ENCODE measurements at regions not wholly inside any gene's neighbourhood (a gene's known extent, or its start where the extent isn't known, plus 50 kb on each side); places are given as distances from the start of the nearest gene placed in this dataset.

GRCh38 chr2:156031121-156031520 is 301.4 kb downstream of the NR4A2 start:
- no peaks in the 10 kb centered on the region for H3K4me1 ChIP-seq (ENCODE audit: control insufficient read depth, insufficient read depth, low read length)
- no peaks in the 10 kb centered on the region for H3K36me3 ChIP-seq (ENCODE audit: control insufficient read depth, insufficient read depth, low read length)
- no peak overlapping the region for H3K4me3 ChIP-seq (ENCODE audit: low read depth, low read length)
- no peaks in the 10 kb centered on the region for H3K27me3 ChIP-seq (ENCODE audit: control insufficient read depth, insufficient read depth, low read length)
- H3K9me3 ChIP-seq (ENCODE audit: control insufficient read depth, insufficient read depth, low read length), result no peaks in the 10 kb centered on the region
- H3K9ac ChIP-seq (ENCODE audit: low read depth, low read length), result no peak overlapping the region

GRCh38 chr2:156023229-156023869 is 309.2 kb downstream of the NR4A2 start:
- no peaks in the 10 kb centered on the region for H3K27me3 ChIP-seq (ENCODE audit: control insufficient read depth, insufficient read depth, low read length)
- H3K4me1 ChIP-seq (ENCODE audit: control insufficient read depth, insufficient read depth, low read length), result no peaks in the 10 kb centered on the region
- H3K9me3 ChIP-seq (ENCODE audit: control insufficient read depth, insufficient read depth, low read length), result no peaks in the 10 kb centered on the region

GRCh38 chr2:156021146-156022040 is 311.1 kb downstream of the NR4A2 start:
- Histone ChIP-seq H3K9ac (ENCODE audit: low read depth, low read length) (no peak overlapping the region), H3K27me3 (ENCODE audit: control insufficient read depth, insufficient read depth, low read length) (no peaks in the 10 kb centered on the region), H3K9me3 (ENCODE audit: control insufficient read depth, insufficient read depth, low read length) (no peaks in the 10 kb centered on the region), H3K36me3 (ENCODE audit: control insufficient read depth, insufficient read depth, low read length) (no peaks in the 10 kb centered on the region), H3K4me3 (ENCODE audit: low read depth, low read length) (no peak overlapping the region), H3K4me1 (ENCODE audit: control insufficient read depth, insufficient read depth, low read length) (no peaks in the 10 kb centered on the region)

More at GRCh38 chr2:156023229-156023869, 309.2 kb downstream of the NR4A2 start:
- no peak overlapping the region for H3K4me3 ChIP-seq (ENCODE audit: low read depth, low read length)
- H3K9ac ChIP-seq (ENCODE audit: low read depth, low read length), result no peak overlapping the region
- H3K36me3 ChIP-seq (ENCODE audit: control insufficient read depth, insufficient read depth, low read length), result no peaks in the 10 kb centered on the region

- Histone ChIP-seq H3K9ac (ENCODE audit: low read depth, low read length) (no peak overlapping the region), H3K36me3 (ENCODE audit: control insufficient read depth, insufficient read depth, low read length) (no peaks in the 10 kb centered on the region), H3K4me1 (ENCODE audit: control insufficient read depth, insufficient read depth, low read length) (no peaks in the 10 kb centered on the region), H3K4me3 (ENCODE audit: low read depth, low read length) (no peak overlapping the region), H3K27me3 (ENCODE audit: control insufficient read depth, insufficient read depth, low read length) (no peaks in the 10 kb centered on the region), H3K9me3 (ENCODE audit: control insufficient read depth, insufficient read depth, low read length) (no peaks in the 10 kb centered on the region)
These were observed 313.2 kb downstream of the NR4A2 start for GRCh38 chr2:156019341-156019740.

- Histone ChIP-seq H3K4me3 (ENCODE audit: low read depth, low read length) (no peak overlapping the region), H3K27me3 (ENCODE audit: control insufficient read depth, insufficient read depth, low read length) (no peaks in the 10 kb centered on the region), H3K9ac (ENCODE audit: low read depth, low read length) (no peak overlapping the region), H3K4me1 (ENCODE audit: control insufficient read depth, insufficient read depth, low read length) (no peaks in the 10 kb centered on the region), H3K36me3 (ENCODE audit: control insufficient read depth, insufficient read depth, low read length) (no peaks in the 10 kb centered on the region), H3K9me3 (ENCODE audit: control insufficient read depth, insufficient read depth, low read length) (no peaks in the 10 kb centered on the region)
These were observed 315.1 kb downstream of the NR4A2 start for GRCh38 chr2:156017341-156017885.

- H3K36me3 ChIP-seq (ENCODE audit: control insufficient read depth, insufficient read depth, low read length), result no peaks in the 10 kb centered on the region
- H3K9me3 ChIP-seq (ENCODE audit: control insufficient read depth, insufficient read depth, low read length), result no peaks in the 10 kb centered on the region
- no peak overlapping the region for H3K9ac ChIP-seq (ENCODE audit: low read depth, low read length)
- H3K4me3 ChIP-seq (ENCODE audit: low read depth, low read length), result no peak overlapping the region
- H3K27me3 ChIP-seq (ENCODE audit: control insufficient read depth, insufficient read depth, low read length), result no peaks in the 10 kb centered on the region
- H3K4me1 ChIP-seq (ENCODE audit: control insufficient read depth, insufficient read depth, low read length), result peaks cover 4% of the 10 kb centered on the region
These were observed 323.2 kb downstream of the NR4A2 start for GRCh38 chr2:156009293-156009692.

- no peaks in the 10 kb centered on the region for H3K9me3 ChIP-seq (ENCODE audit: control insufficient read depth, insufficient read depth, low read length)
- H3K27me3 ChIP-seq (ENCODE audit: control insufficient read depth, insufficient read depth, low read length), result no peaks in the 10 kb centered on the region
- H3K4me1 ChIP-seq (ENCODE audit: control insufficient read depth, insufficient read depth, low read length), result peaks cover 4% of the 10 kb centered on the region
- no peaks in the 10 kb centered on the region for H3K36me3 ChIP-seq (ENCODE audit: control insufficient read depth, insufficient read depth, low read length)
- H3K4me3 ChIP-seq (ENCODE audit: low read depth, low read length), result no peak overlapping the region
- no peak overlapping the region for H3K9ac ChIP-seq (ENCODE audit: low read depth, low read length)
These were observed 325.6 kb downstream of the NR4A2 start for GRCh38 chr2:156006721-156007618.

- H3K36me3 ChIP-seq (ENCODE audit: control insufficient read depth, insufficient read depth, low read length), result no peaks in the 10 kb centered on the region
- H3K9ac ChIP-seq (ENCODE audit: low read depth, low read length), result no peak overlapping the region
- H3K9me3 ChIP-seq (ENCODE audit: control insufficient read depth, insufficient read depth, low read length), result no peaks in the 10 kb centered on the region
- H3K4me1 ChIP-seq (ENCODE audit: control insufficient read depth, insufficient read depth, low read length), result peaks cover 4% of the 10 kb centered on the region
- no peaks in the 10 kb centered on the region for H3K27me3 ChIP-seq (ENCODE audit: control insufficient read depth, insufficient read depth, low read length)
- no peak overlapping the region for H3K4me3 ChIP-seq (ENCODE audit: low read depth, low read length)
These were observed 326.4 kb downstream of the NR4A2 start for GRCh38 chr2:156005999-156006712.

- H3K4me3 ChIP-seq (ENCODE audit: low read depth, low read length), result no peak overlapping the region
- no peak overlapping the region for H3K9ac ChIP-seq (ENCODE audit: low read depth, low read length)
These were observed 327.0 kb downstream of the NR4A2 start for GRCh38 chr2:156005531-156005930.

GRCh38 chr2:156004459-156004858 is 328.1 kb downstream of the NR4A2 start:
- Histone ChIP-seq H3K9ac (ENCODE audit: low read depth, low read length) (no peak overlapping the region), H3K27me3 (ENCODE audit: control insufficient read depth, insufficient read depth, low read length) (no peaks in the 10 kb centered on the region), H3K4me3 (ENCODE audit: low read depth, low read length) (no peak overlapping the region), H3K36me3 (ENCODE audit: control insufficient read depth, insufficient read depth, low read length) (no peaks in the 10 kb centered on the region), H3K4me1 (ENCODE audit: control insufficient read depth, insufficient read depth, low read length) (peaks cover 4% of the 10 kb centered on the region), H3K9me3 (ENCODE audit: control insufficient read depth, insufficient read depth, low read length) (no peaks in the 10 kb centered on the region)

More at GRCh38 chr2:156005531-156005930, 327.0 kb downstream of the NR4A2 start:
- Histone ChIP-seq H3K36me3 (ENCODE audit: control insufficient read depth, insufficient read depth, low read length) (no peaks in the 10 kb centered on the region), H3K4me1 (ENCODE audit: control insufficient read depth, insufficient read depth, low read length) (peaks cover 4% of the 10 kb centered on the region), H3K27me3 (ENCODE audit: control insufficient read depth, insufficient read depth, low read length) (no peaks in the 10 kb centered on the region), H3K9me3 (ENCODE audit: control insufficient read depth, insufficient read depth, low read length) (no peaks in the 10 kb centered on the region)

GRCh38 chr2:156003780-156004179 is 328.7 kb downstream of the NR4A2 start:
- Histone ChIP-seq H3K4me1 (ENCODE audit: control insufficient read depth, insufficient read depth, low read length) (peaks cover 4% of the 10 kb centered on the region), H3K9me3 (ENCODE audit: control insufficient read depth, insufficient read depth, low read length) (no peaks in the 10 kb centered on the region), H3K27me3 (ENCODE audit: control insufficient read depth, insufficient read depth, low read length) (no peaks in the 10 kb centered on the region), H3K9ac (ENCODE audit: low read depth, low read length) (no peak overlapping the region), H3K36me3 (ENCODE audit: control insufficient read depth, insufficient read depth, low read length) (no peaks in the 10 kb centered on the region), H3K4me3 (ENCODE audit: low read depth, low read length) (no peak overlapping the region)

All from iPS-15b (cell line).